ENCODE measurements at regions not wholly inside any gene's neighbourhood (a gene's known extent, or its start where the extent isn't known, plus 50 kb on each side); places are given as distances from the start of the nearest gene placed in this dataset.

- no peak for DNase-seq (ENCODE audit: insufficient read length, low spot score)
- no peak for TF ChIP-seq CTCF (IDR thresholded peaks at IDR 0.05; ENCODE audit: insufficient read depth, missing control alignments)
- FAIRE-seq: no peak
Observed at GRCh38 chr1:168910403-168910802, 181.4 kb upstream of the DPT start.

GRCh38 chr1:168911370-168911769 is 182.4 kb upstream of the DPT start:
- FAIRE-seq (peak; percentile 66), DNase-seq (ENCODE audit: insufficient read length, low spot score) (no peak)
- TF ChIP-seq CTCF (IDR thresholded peaks at IDR 0.05; ENCODE audit: insufficient read depth, missing control alignments): no peak

- FAIRE-seq: no peak
- no peak for TF ChIP-seq CTCF (IDR thresholded peaks at IDR 0.05; ENCODE audit: insufficient read depth, missing control alignments)
- no peak for DNase-seq (ENCODE audit: insufficient read length, low spot score)
Observed at GRCh38 chr1:168913711-168914463, 184.9 kb upstream of the DPT start.

- no peak for TF ChIP-seq CTCF (IDR thresholded peaks at IDR 0.05; ENCODE audit: insufficient read depth, missing control alignments)
- DNase-seq (ENCODE audit: insufficient read length, low spot score) (no peak), FAIRE-seq (no peak)
Observed at GRCh38 chr1:168917309-168917708, 188.3 kb upstream of the DPT start.

- no peak for DNase-seq (ENCODE audit: insufficient read length, low spot score)
- TF ChIP-seq CTCF (IDR thresholded peaks at IDR 0.05; ENCODE audit: insufficient read depth, missing control alignments): no peak
- FAIRE-seq: no peak
Observed at GRCh38 chr1:168917796-168918195, 188.7 kb upstream of the ATP1B1 start.

- no peak for DNase-seq (ENCODE audit: insufficient read length, low spot score)
- FAIRE-seq: no peak
- TF ChIP-seq CTCF (IDR thresholded peaks at IDR 0.05; ENCODE audit: insufficient read depth, missing control alignments): no peak
Observed at GRCh38 chr1:168918860-168919741, 187.4 kb upstream of the ATP1B1 start.
